ENCODE measurements at regions not wholly inside any gene's neighbourhood (a gene's known extent, or its start where the extent isn't known, plus 50 kb on each side); places are given as distances from the start of the nearest gene placed in this dataset.

DNA sequence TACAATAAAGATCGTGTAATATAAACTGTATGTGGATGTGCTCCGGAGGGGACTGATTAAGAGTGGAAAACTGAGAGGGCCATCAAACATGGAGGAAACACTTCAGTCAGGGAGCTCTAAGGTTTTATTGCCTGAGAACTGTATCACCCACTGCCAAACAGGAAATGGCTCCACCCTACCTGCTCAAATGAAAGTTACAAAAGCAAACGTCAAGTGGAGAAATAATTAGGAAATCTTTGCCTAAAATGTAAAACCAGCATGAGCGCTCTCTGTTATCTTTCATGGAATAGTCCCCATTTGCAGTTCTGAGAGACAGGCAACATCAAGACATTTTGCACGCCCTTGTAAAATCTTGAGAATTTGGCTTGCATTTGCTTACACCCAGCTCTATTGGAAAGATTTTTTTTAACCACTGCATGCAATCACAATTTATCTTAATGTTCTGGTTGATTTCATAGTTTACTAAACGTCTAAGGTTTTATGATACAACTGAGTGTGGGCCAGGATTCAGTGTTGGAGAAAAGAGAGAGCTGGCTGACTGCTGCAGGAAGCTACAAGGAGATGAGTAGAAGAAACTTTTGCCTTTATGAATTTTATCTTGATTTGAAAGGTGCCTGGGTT is 344.0 kb upstream of the PRICKLE1 start:
- DNase-seq (ENCODE audit: insufficient read length, low spot score), result no peak
- no peak for FAIRE-seq
- TF ChIP-seq, protein P1, sequence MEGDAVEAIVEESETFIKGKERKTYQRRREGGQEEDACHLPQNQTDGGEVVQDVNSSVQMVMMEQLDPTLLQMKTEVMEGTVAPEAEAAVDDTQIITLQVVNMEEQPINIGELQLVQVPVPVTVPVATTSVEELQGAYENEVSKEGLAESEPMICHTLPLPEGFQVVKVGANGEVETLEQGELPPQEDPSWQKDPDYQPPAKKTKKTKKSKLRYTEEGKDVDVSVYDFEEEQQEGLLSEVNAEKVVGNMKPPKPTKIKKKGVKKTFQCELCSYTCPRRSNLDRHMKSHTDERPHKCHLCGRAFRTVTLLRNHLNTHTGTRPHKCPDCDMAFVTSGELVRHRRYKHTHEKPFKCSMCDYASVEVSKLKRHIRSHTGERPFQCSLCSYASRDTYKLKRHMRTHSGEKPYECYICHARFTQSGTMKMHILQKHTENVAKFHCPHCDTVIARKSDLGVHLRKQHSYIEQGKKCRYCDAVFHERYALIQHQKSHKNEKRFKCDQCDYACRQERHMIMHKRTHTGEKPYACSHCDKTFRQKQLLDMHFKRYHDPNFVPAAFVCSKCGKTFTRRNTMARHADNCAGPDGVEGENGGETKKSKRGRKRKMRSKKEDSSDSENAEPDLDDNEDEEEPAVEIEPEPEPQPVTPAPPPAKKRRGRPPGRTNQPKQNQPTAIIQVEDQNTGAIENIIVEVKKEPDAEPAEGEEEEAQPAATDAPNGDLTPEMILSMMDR (IDR thresholded peaks at IDR 0.05; ENCODE audit: insufficient read depth, missing control alignments), result no peak

DNA sequence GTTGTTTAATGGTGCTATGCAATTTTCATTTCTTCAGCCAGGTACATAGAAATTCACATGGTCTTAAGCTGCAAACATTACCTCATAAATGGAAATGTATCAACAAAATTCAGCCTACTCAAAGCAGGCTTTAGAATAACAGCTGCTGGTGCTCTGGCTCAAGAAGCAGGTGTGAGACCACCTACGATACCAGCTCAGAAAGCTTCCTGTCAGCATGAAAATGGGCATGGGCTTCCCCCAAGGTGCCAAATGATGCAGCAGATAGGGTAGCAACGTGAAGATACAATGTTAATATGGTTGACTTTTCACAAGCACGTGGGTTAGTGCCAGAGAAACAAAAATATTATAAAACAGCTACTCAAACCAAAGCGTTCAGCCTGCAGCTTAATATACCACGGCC is 343.4 kb upstream of the PRICKLE1 start:
- DNase-seq (ENCODE audit: insufficient read length, low spot score) (no peak), FAIRE-seq (no peak)
- TF ChIP-seq, protein P1 (IDR thresholded peaks at IDR 0.05; ENCODE audit: insufficient read depth, missing control alignments), result no peak

DNA sequence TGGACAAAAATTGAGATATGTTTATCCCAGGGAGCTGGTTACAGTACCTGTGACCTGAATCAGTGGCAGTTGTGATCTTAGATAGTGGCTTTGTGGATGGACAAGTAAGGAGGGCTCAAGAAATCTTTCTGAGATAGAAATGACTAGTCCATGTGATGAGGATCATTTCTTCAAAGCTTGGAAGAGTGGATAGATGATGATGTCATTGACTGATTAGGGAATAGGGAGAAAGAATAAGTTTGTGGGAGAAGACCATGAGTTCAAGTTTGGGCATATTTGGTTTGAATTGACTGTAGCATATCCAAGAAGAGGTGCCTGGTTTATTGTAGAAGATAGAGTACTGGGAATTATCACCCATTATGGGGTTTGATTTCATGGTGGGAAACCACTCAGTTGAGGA is 336.7 kb upstream of the PRICKLE1 start:
- no peak for FAIRE-seq
- TF ChIP-seq, protein P1 (IDR thresholded peaks at IDR 0.05; ENCODE audit: insufficient read depth, missing control alignments), result no peak
- DNase-seq (ENCODE audit: insufficient read length, low spot score), result no peak

DNA sequence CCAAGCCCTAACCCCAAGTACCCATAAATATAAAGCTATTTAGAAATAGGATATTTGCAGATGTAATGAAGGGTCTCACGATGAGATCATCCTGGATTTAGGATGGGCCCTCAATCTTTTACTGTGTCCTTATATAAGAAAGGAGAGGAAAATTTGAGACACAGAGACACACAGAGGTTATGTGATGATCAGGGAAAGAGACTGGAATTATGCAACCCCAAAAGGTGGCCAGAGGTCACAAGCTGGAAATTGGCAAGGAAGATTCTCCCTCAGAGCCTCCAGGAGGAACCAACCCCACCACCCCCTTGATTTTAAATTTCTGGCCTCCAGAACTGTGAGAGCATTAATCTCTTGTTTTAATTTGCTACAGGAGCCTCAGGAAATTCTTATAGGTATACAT is 334.9 kb upstream of the PRICKLE1 start:
- TF ChIP-seq, protein P1 (IDR thresholded peaks at IDR 0.05; ENCODE audit: insufficient read depth, missing control alignments), result no peak
- FAIRE-seq (no peak), DNase-seq (ENCODE audit: insufficient read length, low spot score) (no peak)

DNA sequence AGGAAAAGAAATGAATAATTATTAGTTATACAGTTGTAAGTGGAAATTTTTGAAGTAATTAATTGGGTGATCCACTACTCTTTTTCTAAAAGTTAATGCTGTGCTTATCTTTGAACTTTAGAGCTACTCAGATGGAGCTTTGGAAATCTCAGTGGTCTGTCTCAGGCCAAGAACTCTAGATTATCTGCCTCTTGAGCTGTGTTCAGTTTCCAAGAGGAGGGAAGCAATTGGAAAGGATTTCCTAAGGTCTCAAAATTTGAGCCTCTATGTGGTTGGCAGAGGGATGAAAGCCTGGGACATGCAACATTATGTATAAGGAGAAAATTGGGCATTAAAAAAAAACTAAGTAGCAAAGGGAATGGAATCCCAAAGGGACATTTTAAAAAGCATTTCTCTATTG is 334.0 kb upstream of the PRICKLE1 start:
- FAIRE-seq, result no peak
- no peak for DNase-seq (ENCODE audit: insufficient read length, low spot score)
- TF ChIP-seq, protein P1 (IDR thresholded peaks at IDR 0.05; ENCODE audit: insufficient read depth, missing control alignments), result no peak

DNA sequence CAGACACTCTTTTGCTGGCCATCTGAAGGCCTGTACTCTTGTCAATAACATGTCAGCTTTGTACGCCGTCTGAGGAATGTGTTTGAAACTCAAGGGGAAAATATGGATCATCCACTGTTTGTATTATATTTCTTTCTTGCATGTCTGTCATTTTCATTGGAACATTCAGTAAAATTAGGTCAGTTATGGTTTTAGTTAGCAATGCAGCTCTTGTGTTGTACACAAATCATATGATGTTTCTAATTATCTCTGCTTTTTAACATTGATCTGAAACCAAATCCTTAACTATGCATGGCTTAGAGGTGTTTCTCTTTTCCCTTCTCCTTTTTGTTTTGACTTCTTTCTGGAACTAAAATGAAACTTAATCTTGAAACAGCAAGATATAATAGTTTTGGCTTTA is 333.6 kb upstream of the PRICKLE1 start:
- TF ChIP-seq, protein P1 (IDR thresholded peaks at IDR 0.05; ENCODE audit: insufficient read depth, missing control alignments), result no peak
- FAIRE-seq (no peak), DNase-seq (ENCODE audit: insufficient read length, low spot score) (no peak)

DNA sequence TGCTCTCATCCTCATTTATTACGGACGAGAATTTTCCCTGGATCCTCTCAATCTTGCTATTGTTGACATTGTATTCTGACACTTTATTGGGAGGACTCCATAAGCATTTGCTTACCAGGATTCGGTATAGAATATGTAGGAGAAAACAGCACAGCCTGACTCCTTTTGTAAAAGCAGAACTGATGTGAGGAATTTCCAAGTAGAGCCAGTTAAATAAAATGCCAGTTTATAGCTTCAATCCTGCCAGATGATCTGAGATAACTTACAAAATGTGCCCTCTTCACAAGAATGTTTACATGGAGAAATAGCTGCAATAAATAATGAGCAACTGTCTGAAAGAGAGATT is 332.9 kb upstream of the PRICKLE1 start:
- TF ChIP-seq, protein P1 (IDR thresholded peaks at IDR 0.05; ENCODE audit: insufficient read depth, missing control alignments), result no peak
- FAIRE-seq, result no peak
- no peak for DNase-seq (ENCODE audit: insufficient read length, low spot score)
